GM12878 (cell line): ENCODE measurements at regions not wholly inside any gene's neighbourhood (a gene's known extent, or its start where the extent isn't known, plus 50 kb on each side); places are given as distances from the start of the nearest gene placed in this dataset.

ENCODE experiments used
- BHLHE40 ChIP-seq, 2 experiments: fragments of 450-650 bp in 1 of 2; IDR thresholded peaks; 2 replicates each; pipeline ENCODE4 v1.6.1; 2011 to 2017; ENCODE audit warnings: low read depth in 2 of 2, borderline replicate concordance in 1 of 2, improper control_type of control experiment in 1 of 2, low read length in 1 of 2, mild to moderate bottlenecking in 1 of 2
- CREB1 ChIP-seq: IDR thresholded peaks from 2 replicates; pipeline ENCODE4 v1.6.1; 2012; ENCODE audit warnings: low read depth, mild to moderate bottlenecking, inconsistent platforms
- EP300 ChIP-seq, 2 experiments: fragments of 150-350 bp in 1 of 2; IDR thresholded peaks; 2 replicates each; pipeline ENCODE4 v1.6.1; 2011 to 2012; ENCODE audit warnings: low read depth in 2 of 2, low read length in 2 of 2, borderline replicate concordance in 1 of 2, improper control_type of control experiment in 1 of 2, inconsistent platforms in 1 of 2; ENCODE audit not compliant: control insufficient read depth in 1 of 2
- EZH2 ChIP-seq: IDR thresholded peaks from 2 replicates; pipeline ENCODE4 v1.6.1; 2012; ENCODE audit warnings: low read depth, mild to moderate bottlenecking, control low read depth, inconsistent platforms, low read length, borderline replicate concordance; ENCODE audit not compliant: control insufficient read depth
- KDM1A ChIP-seq: fragments of 200-600 bp; sonication (generic); IDR thresholded peaks from 2 replicates; pipeline ENCODE4 v1.6.1; 2016; ENCODE audit warnings: borderline replicate concordance
- MEF2A ChIP-seq: IDR thresholded peaks from 2 replicates; pipeline ENCODE4 v1.6.1; 2011; ENCODE audit warnings: low read depth, mild to moderate bottlenecking, low read length, moderate library complexity; ENCODE audit not compliant: insufficient read depth
- POLR2A ChIP-seq: IDR thresholded peaks from 2 replicates; pipeline ENCODE4 v1.6.1; 2011; ENCODE audit warnings: low read depth, mild to moderate bottlenecking, low read length
- RBBP5 ChIP-seq: fragments of 200-600 bp; sonication (generic); conservative IDR thresholded peaks from 2 replicates; pipeline ENCODE4 v1.6.1; 2016
- TF ChIP-seq, protein P1 (sequence below), 3 experiments: IDR thresholded peaks in 2 of 3; conservative IDR thresholded peaks in 1 of 3; 2 replicates each; pipeline ENCODE4 v1.5.1; 2011; ENCODE audit warnings: low read depth in 3 of 3, low read length in 3 of 3, mild to moderate bottlenecking in 3 of 3, control low read depth in 2 of 3, moderate library complexity in 2 of 3, inconsistent platforms in 1 of 3, mixed read lengths in 1 of 3; ENCODE audit not compliant: control insufficient read depth in 2 of 3, insufficient read depth in 1 of 3; ENCODE audit errors: extremely low read depth in 1 of 3

DNA sequence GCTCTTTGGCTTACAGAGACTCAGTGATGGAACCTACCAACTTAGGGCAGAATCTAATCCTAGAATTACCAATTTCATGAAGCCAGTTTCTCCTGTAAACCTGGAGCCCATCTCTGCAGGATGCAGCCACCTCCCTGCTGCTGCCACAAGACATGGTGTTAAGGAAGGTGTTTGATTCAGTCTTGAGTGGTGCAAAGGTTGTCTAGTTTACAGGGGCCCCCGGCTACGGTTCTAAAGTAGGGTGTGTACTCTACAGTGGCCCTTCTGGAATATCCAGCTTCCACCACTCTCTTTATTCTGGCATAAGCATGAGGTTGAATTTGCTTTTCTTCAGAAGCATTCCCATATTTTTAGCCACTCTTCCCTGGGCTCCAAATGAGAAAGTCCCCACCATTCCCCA, 154.1 kb upstream of the GRIP1 start:
- TF ChIP-seq BHLHE40 (IDR thresholded peaks at IDR 0.05; ENCODE audit: borderline replicate concordance in 1 of 2, low read depth in 2 of 2, low read length in 1 of 2) = no peak
- TF ChIP-seq, protein P1, sequence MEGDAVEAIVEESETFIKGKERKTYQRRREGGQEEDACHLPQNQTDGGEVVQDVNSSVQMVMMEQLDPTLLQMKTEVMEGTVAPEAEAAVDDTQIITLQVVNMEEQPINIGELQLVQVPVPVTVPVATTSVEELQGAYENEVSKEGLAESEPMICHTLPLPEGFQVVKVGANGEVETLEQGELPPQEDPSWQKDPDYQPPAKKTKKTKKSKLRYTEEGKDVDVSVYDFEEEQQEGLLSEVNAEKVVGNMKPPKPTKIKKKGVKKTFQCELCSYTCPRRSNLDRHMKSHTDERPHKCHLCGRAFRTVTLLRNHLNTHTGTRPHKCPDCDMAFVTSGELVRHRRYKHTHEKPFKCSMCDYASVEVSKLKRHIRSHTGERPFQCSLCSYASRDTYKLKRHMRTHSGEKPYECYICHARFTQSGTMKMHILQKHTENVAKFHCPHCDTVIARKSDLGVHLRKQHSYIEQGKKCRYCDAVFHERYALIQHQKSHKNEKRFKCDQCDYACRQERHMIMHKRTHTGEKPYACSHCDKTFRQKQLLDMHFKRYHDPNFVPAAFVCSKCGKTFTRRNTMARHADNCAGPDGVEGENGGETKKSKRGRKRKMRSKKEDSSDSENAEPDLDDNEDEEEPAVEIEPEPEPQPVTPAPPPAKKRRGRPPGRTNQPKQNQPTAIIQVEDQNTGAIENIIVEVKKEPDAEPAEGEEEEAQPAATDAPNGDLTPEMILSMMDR (IDR thresholded peaks at IDR 0.05 in 2 of 3, conservative IDR thresholded peaks at IDR 0.05 in 1 of 3; ENCODE audit: control insufficient read depth in 2 of 3, extremely low read depth in 1 of 3, insufficient read depth in 1 of 3, low read depth in 3 of 3, low read length in 3 of 3) = no peak
- TF ChIP-seq KDM1A = no peak
- TF ChIP-seq EZH2 = no peak
- TF ChIP-seq CREB1 = no peak
- TF ChIP-seq RBBP5 = no peak
- TF ChIP-seq EP300 (IDR thresholded peaks at IDR 0.05; ENCODE audit: borderline replicate concordance in 1 of 2, control insufficient read depth in 1 of 2, low read depth in 2 of 2, low read length in 2 of 2) = no peak
- TF ChIP-seq MEF2A = no peak
- no peak for TF ChIP-seq POLR2A
